Activated CD4-positive, alpha-beta T cell treated with anti-CD3 and anti-CD28 coated beads, Interleukin-2, amount 50 U/mL, for 16 hours (primary cell): ENCODE measurements at regions not wholly inside any gene's neighbourhood (a gene's known extent, or its start where the extent isn't known, plus 50 kb on each side); places are given as distances from the start of the nearest gene placed in this dataset.
"Not testable (repeated sequence)": the region's sequence is repeated elsewhere in the genome, so short reads cannot be mapped to it uniquely, and the experiment has no call there.

ENCODE experiments used
- DNase-seq: peaks from one replicate; pipeline ENCODE4 v3.0.0-alpha.2; 2020

DNA sequence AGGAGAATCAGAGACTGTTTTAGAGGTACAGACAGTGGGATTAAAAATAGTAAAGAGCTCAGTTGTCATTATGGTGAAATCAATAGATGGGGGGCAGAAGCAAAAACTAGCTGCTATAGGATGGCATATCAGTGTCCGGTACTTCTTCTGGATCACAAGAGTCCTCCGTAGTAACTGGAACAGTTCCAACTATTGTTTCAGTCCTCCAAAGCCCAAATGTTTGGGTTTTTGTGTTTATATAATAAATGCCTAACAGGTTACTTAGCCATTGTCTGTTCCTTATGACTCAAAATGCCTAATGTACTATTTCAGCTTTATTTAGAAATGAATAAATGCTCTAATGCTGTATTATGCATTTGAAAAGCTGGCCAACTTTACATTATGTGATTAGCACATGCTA, 401.2 kb downstream of the PTH2R start:
- DNase-seq: no peak

DNA sequence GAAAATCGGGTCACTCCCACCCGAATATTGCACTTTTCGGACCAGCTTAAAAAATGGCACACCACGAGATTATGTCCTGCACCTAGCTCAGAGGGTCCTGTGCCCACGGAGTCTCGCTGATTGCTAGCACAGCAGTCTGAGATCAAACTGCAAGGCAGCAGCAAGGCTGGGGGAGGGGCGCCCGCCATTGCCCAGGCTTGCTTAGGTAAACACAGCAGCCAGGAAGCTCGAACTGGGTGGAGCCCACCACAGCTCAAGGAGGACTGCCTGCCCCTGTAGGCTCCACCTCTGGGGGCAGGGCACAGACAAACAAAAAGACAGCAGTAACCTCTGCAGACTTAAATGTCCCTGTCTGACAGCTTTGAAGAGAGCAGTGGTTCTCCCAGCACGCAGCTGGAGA, 405.3 kb downstream of the PTH2R start:
- DNase-seq: not testable (repeated sequence)

GRCh38 chr2:208819190-208819589, 412.6 kb downstream of the PTH2R start:
- DNase-seq: no peak

DNA sequence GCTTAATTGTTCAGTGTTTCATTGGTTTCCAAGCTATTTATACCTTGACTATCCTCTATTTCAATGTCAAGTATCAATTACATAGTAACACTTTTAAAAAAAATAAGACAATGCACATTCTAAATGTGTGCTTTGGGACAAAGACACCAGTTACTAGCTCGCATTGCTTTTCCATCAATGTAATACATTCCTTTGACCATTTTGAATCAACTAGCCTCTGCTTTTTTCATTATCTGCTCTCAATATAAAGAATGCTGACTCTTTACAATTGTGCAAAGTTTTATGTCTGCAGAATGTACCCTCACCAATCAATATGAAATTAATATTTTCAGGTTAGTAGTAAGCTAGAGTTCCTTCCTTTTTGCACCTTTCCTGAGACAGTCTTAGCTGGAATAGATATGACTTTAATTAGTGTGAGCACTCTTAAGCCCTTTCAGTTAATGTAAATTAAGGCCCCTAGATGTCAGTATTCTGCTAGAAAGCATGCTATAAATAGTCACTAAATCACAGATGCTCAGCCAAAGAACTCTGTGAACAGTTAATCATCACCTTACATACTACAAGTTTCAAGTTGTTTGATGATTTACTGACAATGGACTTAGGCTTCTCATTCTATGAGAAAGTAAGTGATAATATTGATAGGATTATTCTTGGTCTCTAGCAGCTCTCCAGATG, 413.6 kb downstream of the PTH2R start:
- DNase-seq: no peak

DNA sequence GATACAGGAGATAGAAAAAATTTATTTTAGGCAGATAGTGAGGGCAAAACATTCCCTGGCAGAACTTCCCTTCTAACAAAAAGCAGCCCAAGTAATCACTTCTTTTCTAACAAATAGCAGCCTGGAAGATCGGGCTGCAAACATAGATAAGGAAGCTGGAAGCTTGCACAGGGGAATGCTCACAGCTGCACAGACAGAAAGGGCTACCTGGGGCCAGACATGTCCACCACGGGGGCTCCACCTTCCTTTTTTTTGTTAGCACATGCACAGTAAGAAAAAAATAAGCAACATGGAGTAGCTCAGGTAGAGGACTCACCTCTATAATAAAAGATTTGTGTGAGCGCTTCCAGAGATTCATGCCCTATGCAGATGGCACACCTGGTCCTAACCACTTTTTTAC, 420.5 kb downstream of the PTH2R start:
- DNase-seq: no peak

GRCh38 chr2:208827549-208828221, 421.1 kb downstream of the PTH2R start:
- DNase-seq: no peak

GRCh38 chr2:208830203-208830602, 423.6 kb downstream of the PTH2R start:
- DNase-seq: no peak

DNA sequence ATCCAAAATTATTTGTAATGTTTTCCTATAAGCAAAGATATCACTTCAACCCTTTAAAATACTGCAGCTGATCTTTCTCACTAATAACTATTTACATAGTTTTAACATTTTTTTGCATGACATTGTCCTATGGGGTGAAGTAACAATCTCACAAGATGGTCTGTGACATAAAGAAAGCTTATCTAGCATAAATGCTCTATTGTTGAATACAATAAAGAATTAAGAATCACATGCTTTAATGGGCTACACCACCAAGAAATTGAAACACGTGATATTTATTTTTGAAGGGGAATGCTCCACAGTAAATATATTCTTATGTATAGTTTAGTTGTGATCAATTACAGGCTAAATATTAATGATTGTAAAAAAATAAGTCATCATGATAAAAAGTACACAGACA, 441.1 kb downstream of the PTH2R start:
- DNase-seq: no peak

DNA sequence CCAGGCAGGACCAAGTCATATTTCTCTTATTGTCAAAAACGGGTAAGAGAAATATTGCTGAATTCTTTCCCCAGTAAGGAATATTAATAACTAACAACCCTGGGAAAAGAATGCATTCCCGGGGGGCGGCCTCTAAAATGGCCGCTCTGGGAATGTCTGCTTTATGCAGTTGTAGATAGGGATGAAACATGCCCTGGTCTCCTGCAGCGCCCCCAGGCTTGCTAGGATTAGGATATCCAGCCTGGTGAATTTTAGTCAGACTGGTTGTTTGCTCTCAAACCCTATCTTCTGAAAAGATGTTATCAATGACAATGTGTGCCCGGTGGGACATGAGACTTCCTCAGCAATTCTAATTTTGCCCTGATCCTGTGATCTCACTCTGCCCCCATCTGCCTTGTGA, 448.1 kb downstream of the PTH2R start:
- DNase-seq: no peak

DNA sequence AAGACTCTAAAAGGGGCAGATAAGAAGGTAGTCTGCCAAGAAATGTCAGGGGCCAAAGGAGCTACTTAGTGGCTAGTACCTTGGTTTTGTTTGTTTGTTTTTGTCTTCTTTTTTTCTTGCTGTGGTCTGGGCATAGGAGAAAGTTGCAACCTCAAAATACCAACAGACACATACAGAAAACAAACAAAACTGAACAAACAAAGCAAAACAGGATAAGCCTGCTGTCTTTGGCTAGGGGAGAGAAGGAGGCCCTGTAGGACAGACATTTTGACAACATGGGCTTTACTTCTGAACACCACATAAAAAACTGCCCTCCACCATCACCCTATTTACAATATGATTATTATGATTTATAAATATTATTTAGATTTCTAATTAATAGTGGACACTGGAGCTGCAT, 460.8 kb downstream of the PTH2R start:
- DNase-seq: no peak

DNA sequence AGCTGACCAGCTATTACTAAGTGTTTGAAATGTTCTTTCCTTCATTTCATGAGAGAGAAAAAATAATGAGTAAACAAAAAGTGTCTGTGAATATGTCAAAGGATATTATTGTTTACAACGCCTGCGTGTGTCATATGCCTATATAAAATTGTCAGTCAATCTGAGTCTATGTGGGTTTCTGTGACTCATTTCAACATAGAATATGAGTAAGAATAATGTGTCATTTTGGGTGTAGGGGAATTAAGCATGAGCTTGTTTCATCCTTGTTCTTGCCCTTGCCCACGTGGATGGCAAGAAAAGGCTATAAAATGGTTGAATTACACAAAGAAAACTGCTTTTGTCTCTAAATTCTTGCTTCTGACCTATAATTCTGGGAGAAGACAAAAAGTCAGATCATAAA, 466.0 kb downstream of the PTH2R start:
- DNase-seq: peak; percentile 23

DNA sequence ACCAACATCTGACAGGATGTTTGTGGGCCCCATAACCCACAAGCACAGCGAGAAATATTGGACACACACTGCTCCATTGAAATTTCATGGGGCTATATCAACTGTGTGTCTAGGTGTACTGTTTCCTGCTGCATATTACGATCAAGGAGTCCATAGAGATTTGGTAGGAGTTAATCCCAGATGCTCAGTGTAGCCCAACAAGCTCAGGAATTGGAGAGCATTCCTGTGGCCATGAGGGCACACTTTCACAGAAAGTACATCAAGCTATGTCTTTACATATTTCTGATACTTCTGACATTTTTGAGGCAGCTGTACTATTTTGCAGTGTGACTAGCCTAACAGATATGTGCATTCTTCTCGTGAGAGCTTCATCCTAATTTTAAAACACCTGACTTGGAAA, 473.1 kb downstream of the PTH2R start:
- DNase-seq: no peak

GRCh38 chr2:208880171-208880570, 473.6 kb downstream of the PTH2R start:
- no peak for DNase-seq

DNA sequence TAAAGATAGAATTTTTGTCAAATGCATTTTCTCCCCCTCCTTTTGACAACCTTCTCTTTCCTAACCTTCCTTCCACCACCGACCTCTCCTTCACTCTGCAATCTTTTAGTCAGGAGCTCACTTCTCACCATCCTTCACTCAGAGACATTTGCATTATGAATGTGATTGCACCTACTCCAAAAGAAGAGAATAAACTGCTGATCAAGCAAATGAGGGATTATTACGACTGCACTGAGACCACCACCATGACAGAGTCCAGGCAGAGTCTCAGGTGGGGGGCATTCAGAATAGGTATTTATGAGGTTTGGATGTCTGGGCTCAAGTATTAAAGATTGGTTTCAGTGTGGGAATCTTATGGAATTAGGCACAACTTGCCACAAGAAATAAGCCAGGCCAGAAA, 483.9 kb downstream of the PTH2R start:
- no peak for DNase-seq

- no peak for DNase-seq
These were observed 485.6 kb downstream of the PTH2R start for GRCh38 chr2:208892203-208892602.

- no peak for DNase-seq
These were observed 499.7 kb downstream of the PTH2R start for GRCh38 chr2:208906330-208906729.

- no peak for DNase-seq
These were observed 508.4 kb upstream of the MAP2 start for GRCh38 chr2:208915401-208915800.

DNA sequence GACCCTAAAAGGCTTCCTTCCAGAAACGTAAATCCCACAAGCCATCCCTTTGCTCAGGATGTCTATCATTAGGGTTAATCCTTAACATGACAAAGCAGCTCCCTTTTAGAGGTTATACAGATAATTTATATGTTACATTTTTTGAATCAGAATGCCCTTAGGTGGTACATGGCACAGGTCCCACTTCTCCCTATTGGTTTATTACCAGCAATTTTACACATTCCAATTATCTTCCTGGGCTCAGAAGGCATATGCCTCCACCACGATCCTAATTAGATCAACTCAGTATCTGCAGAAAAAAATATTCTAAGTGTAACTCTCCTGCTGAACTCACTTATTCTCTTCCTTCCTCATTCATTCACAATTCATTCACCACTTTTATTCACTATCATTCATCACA, 507.0 kb upstream of the MAP2 start:
- DNase-seq: no peak

DNA sequence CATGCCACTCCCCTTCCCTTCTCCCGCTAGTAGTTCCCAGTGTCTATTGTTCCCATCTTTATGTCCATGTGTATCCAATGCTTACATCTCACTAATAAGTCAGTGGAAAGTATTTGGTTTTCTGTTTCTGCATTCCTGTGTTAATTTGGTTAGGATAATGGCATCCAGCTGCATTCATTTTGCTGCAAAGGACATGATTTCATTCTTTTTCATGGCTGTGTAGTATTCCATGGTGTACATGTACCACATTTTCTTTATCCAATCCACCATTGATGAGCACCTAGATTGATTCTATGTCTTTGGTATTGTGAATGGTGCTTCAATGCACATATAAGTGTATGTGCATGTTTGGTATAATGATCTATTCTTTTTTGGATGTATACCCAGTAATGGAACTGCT, 502.5 kb upstream of the MAP2 start:
- not testable (repeated sequence) for DNase-seq

- DNase-seq: no peak
These were observed 496.0 kb upstream of the MAP2 start for GRCh38 chr2:208927867-208928266.

DNA sequence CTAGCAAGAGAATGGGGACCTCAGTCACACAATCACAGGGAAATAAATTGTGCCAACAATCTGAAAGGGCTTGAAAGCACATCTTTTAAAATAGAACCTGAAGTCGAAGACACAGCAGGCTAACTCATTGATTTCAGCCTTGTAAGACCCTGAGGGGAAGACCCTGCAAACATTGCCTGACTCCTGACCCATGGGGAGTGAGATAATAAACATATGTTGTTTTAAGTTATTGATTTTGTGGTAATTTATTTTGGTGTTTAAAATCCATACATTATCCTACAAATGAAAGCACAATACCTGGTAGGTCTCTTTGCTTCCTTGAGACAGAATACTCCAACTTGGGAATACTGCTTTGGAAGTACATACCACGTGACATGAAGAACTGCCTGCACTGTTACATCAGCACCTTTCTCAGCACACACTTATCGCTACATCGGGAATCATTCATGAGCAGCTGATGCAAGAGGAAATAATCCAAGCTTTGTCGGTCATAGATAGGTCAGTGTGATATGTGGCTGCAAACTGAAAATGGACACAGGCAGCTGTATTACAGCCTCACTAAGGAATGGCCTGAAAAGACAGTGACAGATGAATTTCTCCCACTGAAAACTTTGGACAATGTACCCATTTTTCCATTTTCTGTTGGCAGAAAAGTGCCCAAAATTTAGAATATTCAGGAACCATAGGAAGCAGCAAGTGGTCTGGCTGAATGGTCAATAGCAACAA, 494.5 kb upstream of the MAP2 start:
- DNase-seq: no peak

- no peak for DNase-seq
These were observed 493.9 kb upstream of the MAP2 start for GRCh38 chr2:208929894-208930427.

GRCh38 chr2:208935531-208935930, 488.3 kb upstream of the MAP2 start:
- DNase-seq: no peak

DNA sequence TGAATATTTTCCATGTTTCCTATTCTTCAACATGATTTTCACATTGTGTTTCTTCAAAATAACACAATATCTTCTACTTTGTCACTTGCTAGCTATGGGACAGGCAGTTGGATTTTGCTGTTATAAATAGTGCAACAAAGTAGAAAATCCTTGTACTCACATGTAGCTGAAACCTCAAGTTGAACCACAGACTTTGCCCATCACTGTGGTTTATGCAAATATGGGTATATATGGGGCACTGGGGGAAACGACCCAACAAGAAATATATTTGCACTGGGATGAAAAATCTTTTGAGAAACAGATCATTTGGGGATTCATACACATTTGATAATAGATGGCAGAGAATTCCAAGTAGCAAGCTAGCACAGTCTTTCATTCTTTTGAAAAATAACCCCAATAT, 486.3 kb upstream of the MAP2 start:
- no peak for DNase-seq
